ENCODE measurements at regions not wholly inside any gene's neighbourhood (a gene's known extent, or its start where the extent isn't known, plus 50 kb on each side); places are given as distances from the start of the nearest gene placed in this dataset.
A peak's percentile ranks its signal among the peaks of the same experiment; 100 is the strongest.
"Not testable (repeated sequence)": the region's sequence is repeated elsewhere in the genome, so short reads cannot be mapped to it uniquely, and the experiment has no call there.

GRCh38 chr12:127829281-127830064 lies 437.5 kb upstream of the TMEM132C start:
- no peak for DNase-seq

GRCh38 chr12:127830065-127830460 lies 436.9 kb upstream of the TMEM132C start:
- DNase-seq, result no peak

- no peak for DNase-seq
These were observed 436.2 kb upstream of the TMEM132C start for GRCh38 chr12:127830730-127831129.

GRCh38 chr12:127832172-127832571 lies 434.8 kb upstream of the TMEM132C start:
- DNase-seq, result no peak

GRCh38 chr12:127836802-127837201 lies 430.2 kb upstream of the TMEM132C start:
- not testable (repeated sequence) for DNase-seq

- DNase-seq, result no peak
These were observed 409.3 kb upstream of the TMEM132C start for GRCh38 chr12:127857661-127858060.

- DNase-seq, result no peak
These were observed 406.4 kb upstream of the TMEM132C start for GRCh38 chr12:127860536-127860935.

GRCh38 chr12:127861406-127861805 lies 405.6 kb upstream of the TMEM132C start:
- DNase-seq, result no peak

- no peak for DNase-seq
These were observed 393.7 kb upstream of the TMEM132C start for GRCh38 chr12:127873306-127873705.

- no peak for DNase-seq
These were observed 385.4 kb upstream of the TMEM132C start for GRCh38 chr12:127881371-127882140.

- DNase-seq, result no peak
These were observed 384.0 kb upstream of the TMEM132C start for GRCh38 chr12:127883013-127883412.

- DNase-seq, result no peak
These were observed 380.8 kb upstream of the TMEM132C start for GRCh38 chr12:127885954-127886750.

- no peak for DNase-seq
These were observed 380.1 kb upstream of the TMEM132C start for GRCh38 chr12:127886827-127887226.

- no peak for DNase-seq
These were observed 377.8 kb upstream of the TMEM132C start for GRCh38 chr12:127888943-127889719.

GRCh38 chr12:127893895-127894609 lies 372.9 kb upstream of the TMEM132C start:
- DNase-seq, result peak; percentile 41

GRCh38 chr12:127896661-127897060 lies 370.3 kb upstream of the TMEM132C start:
- DNase-seq, result no peak

- DNase-seq, result no peak
These were observed 368.4 kb upstream of the TMEM132C start for GRCh38 chr12:127898616-127899015.

GRCh38 chr12:127899971-127900370 lies 367.0 kb upstream of the TMEM132C start:
- DNase-seq, result peak; percentile 16

GRCh38 chr12:127900386-127900785 lies 366.6 kb upstream of the TMEM132C start:
- no peak for DNase-seq

- DNase-seq, result no peak
These were observed 363.8 kb upstream of the TMEM132C start for GRCh38 chr12:127903146-127903545.

- DNase-seq, result no peak
These were observed 357.9 kb upstream of the TMEM132C start for GRCh38 chr12:127909041-127909440.

- DNase-seq, result no peak
These were observed 355.7 kb upstream of the TMEM132C start for GRCh38 chr12:127911291-127911690.

All from hematopoietic multipotent progenitor cell treated with erythropoietin and hydrocortisone succinate and interleukin-3 and kit ligand, for 6 days (in vitro differentiated cells).